GM19463 (cell line): ENCODE measurements at regions not wholly inside any gene's neighbourhood (a gene's known extent, or its start where the extent isn't known, plus 50 kb on each side); places are given as distances from the start of the nearest gene placed in this dataset.
"Not testable (repeated sequence)": the region's sequence is repeated elsewhere in the genome, so short reads cannot be mapped to it uniquely, and the experiment has no call there.

ENCODE experiments used
- ATAC-seq: cut with Tn5 transposase; IDR thresholded peaks from one replicate; pipeline ENCODE4 v1.9.1; 2021; ENCODE audit warnings: mild to moderate bottlenecking, moderate library complexity; ENCODE audit not compliant: unreplicated experiment

- ATAC-seq: no peak
These were observed 101.4 kb downstream of the TNFAIP3 start for GRCh38 chr6:137968455-137968804.

- ATAC-seq: no peak
These were observed 101.8 kb downstream of the TNFAIP3 start for GRCh38 chr6:137968901-137969300.

- ATAC-seq: no peak
These were observed 102.8 kb downstream of the TNFAIP3 start for GRCh38 chr6:137969874-137970273.

- ATAC-seq: peak; percentile 56
These were observed 103.3 kb downstream of the TNFAIP3 start for GRCh38 chr6:137970368-137970767.

- ATAC-seq: no peak
These were observed 106.1 kb downstream of the TNFAIP3 start for GRCh38 chr6:137973201-137973600.

GRCh38 chr6:137975188-137975940, 108.3 kb downstream of the TNFAIP3 start:
- no peak for ATAC-seq

GRCh38 chr6:137976430-137976829, 109.4 kb downstream of the TNFAIP3 start:
- no peak for ATAC-seq

- no peak for ATAC-seq
These were observed 110.1 kb downstream of the TNFAIP3 start for GRCh38 chr6:137977206-137977605.

- no peak for ATAC-seq
These were observed 110.8 kb downstream of the TNFAIP3 start for GRCh38 chr6:137977814-137978213.

- peak; percentile 77 for ATAC-seq
These were observed 111.3 kb downstream of the TNFAIP3 start for GRCh38 chr6:137978252-137978896.

GRCh38 chr6:137979263-137979662, 112.2 kb downstream of the TNFAIP3 start:
- ATAC-seq: not testable (repeated sequence)

GRCh38 chr6:137980777-137981176, 113.7 kb downstream of the TNFAIP3 start:
- ATAC-seq: no peak

- ATAC-seq: no peak
These were observed 114.7 kb downstream of the TNFAIP3 start for GRCh38 chr6:137981758-137982157.

GRCh38 chr6:137982418-137983189, 115.5 kb downstream of the TNFAIP3 start:
- ATAC-seq: no peak

GRCh38 chr6:137983269-137983668, 116.2 kb downstream of the TNFAIP3 start:
- ATAC-seq: no peak

- ATAC-seq: no peak
These were observed 117.6 kb downstream of the PERP start for GRCh38 chr6:137989664-137990063.

GRCh38 chr6:137995371-137995770, 111.8 kb downstream of the PERP start:
- no peak for ATAC-seq

GRCh38 chr6:137998461-137999019, 108.7 kb downstream of the PERP start:
- ATAC-seq: no peak

GRCh38 chr6:137999815-138000214, 107.4 kb downstream of the PERP start:
- no peak for ATAC-seq

GRCh38 chr6:138000941-138001340, 106.3 kb downstream of the PERP start:
- no peak for ATAC-seq

GRCh38 chr6:138001750-138002349, 105.4 kb downstream of the PERP start:
- ATAC-seq: no peak
